Right cardiac atrium (tissue), 5 donors: ENCODE measurements at regions not wholly inside any gene's neighbourhood (a gene's known extent, or its start where the extent isn't known, plus 50 kb on each side); places are given as distances from the start of the nearest gene placed in this dataset.

ENCODE experiments used
- ATAC-seq, 2 donors: fragments of 200-7000 bp; cut with Tn5 transposase; one replicate each; pipeline versions ENCODE4 v1.8.0 to v1.9.1; 2020; ENCODE audit warnings: moderate library complexity in 2 of 2, mild to moderate bottlenecking in 1 of 2
- DNase-seq, 3 donors: peaks; one replicate each; pipeline ENCODE4 v3.0.0-alpha.2; 2020
- H3K27ac ChIP-seq: one replicate; pipeline ENCODE4 v1.5.1; 2013; ENCODE audit warnings: mild to moderate bottlenecking, low read length, control low read depth, moderate library complexity
- H3K27me3 ChIP-seq: one replicate; pipeline ENCODE4 v1.6.1; 2013; ENCODE audit not compliant: control insufficient read depth, insufficient read depth
- H3K4me1 ChIP-seq: one replicate; pipeline ENCODE4 v1.6.1; 2013; ENCODE audit warnings: low read length; ENCODE audit not compliant: control insufficient read depth, insufficient read depth
- H3K4me3 ChIP-seq: one replicate; pipeline ENCODE4 v1.5.1; 2013; ENCODE audit warnings: low read length, control low read depth
- H3K9me3 ChIP-seq: one replicate; pipeline ENCODE4 v1.6.1; 2013; ENCODE audit warnings: low read length; ENCODE audit not compliant: control insufficient read depth
- WGBS: extraction: QIAGEN DNeasy Blood & Tissue Kit; methylation state at CpG from one replicate; pipeline ENCODE4 v1.1.7; 2013; 5-methylcytosine and 5-hydroxymethylcytosine counted together
- intact Hi-C, 4 donors: fragments of 100-400 bp; cut with DNase I; formaldehyde crosslinking; loops; one replicate each; pipeline versions ENCODE4 v1.11.0 to v1.14.0; 2022 to 2023
- donor health status: healthy with polysubstance abuse.
- donor health status: DM: no; HTN: yes; CAD: no.
- donor health status: DM: no; HTN: no; CAD: no.
- donor health status: DM: no; HTN: yes; CAD: no; lungs with severe emphysema.
- donor health status: DM: yes; HTN: yes; CAD: no.

DNA sequence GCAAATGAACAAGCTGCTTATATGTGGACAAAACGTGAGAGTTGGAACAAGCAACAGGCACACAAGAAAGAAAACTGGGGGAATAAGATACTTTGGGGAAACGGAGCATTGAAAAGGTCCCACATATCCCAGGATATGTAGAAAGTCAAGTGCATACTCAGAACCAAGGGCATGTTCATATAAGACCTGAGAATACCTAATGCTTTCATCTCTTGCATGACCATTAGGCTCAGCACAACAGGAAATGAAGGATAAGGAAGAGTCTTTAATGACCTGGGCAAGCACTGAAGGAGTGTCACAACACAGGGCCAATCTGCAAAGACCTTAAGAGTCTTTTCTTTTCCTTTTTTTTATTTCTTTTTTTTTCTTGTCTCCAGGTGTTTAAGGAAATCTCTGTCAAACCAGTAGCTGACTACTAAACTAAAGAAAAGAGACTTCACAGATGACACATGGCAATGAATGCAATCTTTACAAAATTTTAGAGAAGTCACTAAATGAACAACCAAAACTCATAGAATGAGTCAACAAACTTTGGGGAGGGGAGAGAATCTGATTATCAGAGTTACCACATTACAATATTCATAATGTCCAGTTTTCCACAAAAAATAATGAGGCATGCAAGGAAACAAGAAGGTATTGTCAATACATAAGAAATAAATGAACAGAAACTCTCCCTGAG is 67.9 kb upstream of the STK26 start:
- DNase-seq (no peak), ATAC-seq (no peak)
- no peak overlapping the region for H3K4me3 ChIP-seq
- no peaks in the 10 kb centered on the region for H3K27me3 ChIP-seq
- H3K27ac ChIP-seq: no peak overlapping the region
- H3K4me1 ChIP-seq: no peaks in the 10 kb centered on the region
- 74% methylated on average over 2 of the region's 2 CpGs for WGBS
- intact Hi-C loops: no loop called here
- H3K9me3 ChIP-seq: no peaks in the 10 kb centered on the region

DNA sequence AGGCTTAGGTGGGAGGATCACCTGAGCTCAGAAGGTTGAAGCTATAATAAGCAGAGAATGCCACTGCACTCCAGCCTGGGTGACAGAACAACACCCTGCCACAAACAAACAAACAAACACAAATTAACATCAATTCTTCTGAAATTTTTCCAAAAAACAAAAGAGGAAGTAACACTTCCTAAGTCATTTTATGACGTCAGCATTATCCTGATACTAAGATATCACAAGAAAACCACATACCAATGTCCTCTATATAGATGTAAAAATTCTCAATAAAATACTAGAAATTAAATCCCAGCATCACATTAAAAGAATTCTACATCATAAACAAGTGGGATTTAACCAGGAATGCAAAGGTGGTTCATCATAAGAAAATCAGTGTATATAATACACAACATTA is 64.4 kb upstream of the STK26 start:
- H3K4me3 ChIP-seq: no peak overlapping the region
- no peak for DNase-seq
- H3K27ac ChIP-seq: no peak overlapping the region
- ATAC-seq: no peak
- intact Hi-C loops: no loop called here
- 34% methylated on average over 1 of the region's 1 CpG for WGBS
- H3K4me1 ChIP-seq: no peaks in the 10 kb centered on the region
- H3K27me3 ChIP-seq: no peaks in the 10 kb centered on the region
- no peaks in the 10 kb centered on the region for H3K9me3 ChIP-seq

DNA sequence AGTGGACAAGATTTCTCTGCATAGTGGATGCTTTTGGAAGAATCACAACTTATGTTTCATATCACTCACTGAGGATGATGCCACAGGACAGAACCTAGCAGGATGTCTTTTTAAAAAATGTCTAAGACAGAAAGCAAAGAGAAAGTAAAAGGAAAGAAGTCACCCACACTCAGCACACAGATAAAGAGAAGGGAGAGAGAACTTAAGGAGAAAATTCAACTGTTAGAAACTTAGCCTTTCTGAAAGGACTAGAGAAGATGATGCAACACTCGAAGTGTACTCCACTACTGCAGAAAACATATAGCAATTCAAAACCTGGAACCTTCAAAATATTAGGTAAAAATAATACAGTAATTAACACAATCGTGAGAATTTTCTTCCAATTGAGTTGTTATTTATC is 52.8 kb upstream of the STK26 start:
- ATAC-seq (no peak), DNase-seq (no peak)
- H3K9me3 ChIP-seq: no peaks in the 10 kb centered on the region
- H3K4me3 ChIP-seq: no peak overlapping the region
- WGBS: 56% methylated on average over 2 of the region's 2 CpGs
- intact Hi-C loops: no loop called here
- no peak overlapping the region for H3K27ac ChIP-seq
- no peaks in the 10 kb centered on the region for H3K27me3 ChIP-seq
- H3K4me1 ChIP-seq: no peaks in the 10 kb centered on the region
